ENCODE measurements at regions not wholly inside any gene's neighbourhood (a gene's known extent, or its start where the extent isn't known, plus 50 kb on each side); places are given as distances from the start of the nearest gene placed in this dataset.

- TF ChIP-seq CTCF (IDR thresholded peaks at IDR 0.05; ENCODE audit: poor library complexity, severe bottlenecking), result no peak
- no peak for TF ChIP-seq MXI1 (conservative IDR thresholded peaks at IDR 0.05; ENCODE audit: poor library complexity, severe bottlenecking)
- TF ChIP-seq EZH2 (IDR thresholded peaks at IDR 0.05; ENCODE audit: borderline replicate concordance, insufficient read depth, low read length, poor library complexity, severe bottlenecking), result no peak
Observed at GRCh38 chr10:47237316-47238260, 62.4 kb upstream of the GDF10 start.

Data from neural cell (in vitro differentiated cells).